ENCODE measurements at regions not wholly inside any gene's neighbourhood (a gene's known extent, or its start where the extent isn't known, plus 50 kb on each side); places are given as distances from the start of the nearest gene placed in this dataset.

- intact Hi-C loops (cut with DNase I): no loop called here
- DNase-seq (no peak), ATAC-seq (no peak)
- Histone ChIP-seq H3K27me3 (no peaks in the 10 kb centered on the region), H3K4me1 (no peaks in the 10 kb centered on the region), H3K9me3 (peaks cover 0 to under 1% (median 0%) of the 10 kb centered on the region in 11 donors), H3K36me3 (no peaks in the 10 kb centered on the region), H3K27ac (no peak overlapping the region), H3K4me3 (no peak overlapping the region)
- TF ChIP-seq CTCF (IDR thresholded peaks at IDR 0.05): no peak
- WGBS, 2 donors: 94 to 100% methylated on average over 1 of the region's 1 CpG
These were observed 330.2 kb downstream of the BCKDHB start for GRCh38 chr6:80436663-80437062.

- WGBS, 2 donors: 93% methylated on average over 5 of the region's 5 CpGs
- H3K27me3 ChIP-seq: no peaks in the 10 kb centered on the region
- no peaks in the 10 kb centered on the region for H3K36me3 ChIP-seq
- H3K9me3 ChIP-seq: peaks cover 0 to 5% (median 0%) of the 10 kb centered on the region in 11 donors
- no peak for TF ChIP-seq CTCF (IDR thresholded peaks at IDR 0.05)
- no peaks in the 10 kb centered on the region for H3K4me1 ChIP-seq
- H3K4me3 ChIP-seq: no peak overlapping the region
- ATAC-seq (no peak), DNase-seq (no peak)
- H3K27ac ChIP-seq: no peak overlapping the region
- intact Hi-C loops (cut with DNase I): no loop called here
These were observed 329.0 kb downstream of the BCKDHB start for GRCh38 chr6:80435457-80435856.

- no peaks in the 10 kb centered on the region for H3K4me1 ChIP-seq
- no peaks in the 10 kb centered on the region for H3K36me3 ChIP-seq
- H3K4me3 ChIP-seq: no peak overlapping the region
- no peak overlapping the region for H3K27ac ChIP-seq
- DNase-seq (no peak), ATAC-seq (no peak)
- intact Hi-C loops (cut with DNase I): no loop called here
- H3K9me3 ChIP-seq: peaks cover 0 to 5% (median 0%) of the 10 kb centered on the region in 11 donors
- TF ChIP-seq CTCF (IDR thresholded peaks at IDR 0.05): no peak
- WGBS, 2 donors: 67 to 69% methylated on average over 4 of the region's 4 CpGs
- no peaks in the 10 kb centered on the region for H3K27me3 ChIP-seq
These were observed 328.4 kb downstream of the BCKDHB start for GRCh38 chr6:80434691-80435350.

- ATAC-seq: no peak
- no peak for TF ChIP-seq CTCF (IDR thresholded peaks at IDR 0.05)
- Histone ChIP-seq H3K4me1 (no peaks in the 10 kb centered on the region), H3K36me3 (no peaks in the 10 kb centered on the region), H3K27ac (no peak overlapping the region), H3K9me3 (peaks cover 0 to 13% (median 0%) of the 10 kb centered on the region in 11 donors), H3K4me3 (no peak overlapping the region), H3K27me3 (no peaks in the 10 kb centered on the region)
- DNase-seq: no peak
- WGBS, 2 donors: 67 to 76% methylated on average over 2 of the region's 2 CpGs
- intact Hi-C loops (cut with DNase I): no loop called here
These were observed 327.2 kb downstream of the BCKDHB start for GRCh38 chr6:80433673-80434025.
